Midbrain (tissue), 1 donor: ENCODE measurements at regions not wholly inside any gene's neighbourhood (a gene's known extent, or its start where the extent isn't known, plus 50 kb on each side); places are given as distances from the start of the nearest gene placed in this dataset.

Source experiments
- DNase-seq: peaks from one replicate; lab custom pipeline; 2025; lab: John Stamatoyannopoulos, UW

- no peak for DNase-seq
These were observed 661.5 kb upstream of the ZP4 start for GRCh38 chr1:238552271-238552670.

- no peak for DNase-seq
These were observed 658.4 kb upstream of the ZP4 start for GRCh38 chr1:238549137-238549536.

- no peak for DNase-seq
These were observed 655.4 kb upstream of the ZP4 start for GRCh38 chr1:238546118-238546517.

- no peak for DNase-seq
These were observed 646.9 kb upstream of the ZP4 start for GRCh38 chr1:238537641-238538040.

- no peak for DNase-seq
These were observed 639.6 kb upstream of the ZP4 start for GRCh38 chr1:238530209-238530851.

- DNase-seq: no peak
These were observed 627.0 kb upstream of the ZP4 start for GRCh38 chr1:238517711-238518110.

GRCh38 chr1:238501290-238501689, 610.6 kb upstream of the ZP4 start:
- DNase-seq: no peak

- DNase-seq: no peak
These were observed 608.3 kb upstream of the ZP4 start for GRCh38 chr1:238499021-238499420.

GRCh38 chr1:238492271-238492670, 601.5 kb upstream of the ZP4 start:
- DNase-seq: no peak

- DNase-seq: no peak
These were observed 600.5 kb upstream of the ZP4 start for GRCh38 chr1:238491265-238491664.

- DNase-seq: no peak
These were observed 598.3 kb upstream of the ZP4 start for GRCh38 chr1:238489006-238489405.

- no peak for DNase-seq
These were observed 597.7 kb upstream of the ZP4 start for GRCh38 chr1:238488401-238488800.

GRCh38 chr1:238487931-238488330, 597.2 kb upstream of the ZP4 start:
- no peak for DNase-seq

- no peak for DNase-seq
These were observed 595.1 kb upstream of the ZP4 start for GRCh38 chr1:238485912-238486209.

GRCh38 chr1:238485057-238485911, 594.6 kb upstream of the ZP4 start:
- DNase-seq: no peak

- DNase-seq: no peak
These were observed 593.4 kb upstream of the ZP4 start for GRCh38 chr1:238484121-238484520.

- DNase-seq: no peak
These were observed 586.1 kb upstream of the ZP4 start for GRCh38 chr1:238476841-238477240.

- no peak for DNase-seq
These were observed 585.0 kb upstream of the ZP4 start for GRCh38 chr1:238475712-238476111.

GRCh38 chr1:238474263-238474662, 583.5 kb upstream of the ZP4 start:
- no peak for DNase-seq

GRCh38 chr1:238469146-238469631, 578.5 kb upstream of the ZP4 start:
- DNase-seq: peak; percentile 23

GRCh38 chr1:238468068-238468467, 577.3 kb upstream of the ZP4 start:
- DNase-seq: no peak

- no peak for DNase-seq
These were observed 575.7 kb upstream of the ZP4 start for GRCh38 chr1:238466459-238466858.

GRCh38 chr1:238465449-238465848, 574.7 kb upstream of the ZP4 start:
- no peak for DNase-seq

- DNase-seq: no peak
These were observed 568.2 kb upstream of the ZP4 start for GRCh38 chr1:238458899-238459298.
